ENCODE measurements at regions not wholly inside any gene's neighbourhood (a gene's known extent, or its start where the extent isn't known, plus 50 kb on each side); places are given as distances from the start of the nearest gene placed in this dataset.

GRCh38 chr18:78514910-78515670 lies 464.5 kb upstream of the SALL3 start:
- no peak for DNase-seq (ENCODE audit: low read depth in 2 of 2)
- Histone ChIP-seq H2AFZ (ENCODE audit: low read length) (no peak overlapping the region), H3K36me3 (ENCODE audit: control insufficient read depth, insufficient read depth, low read length) (no peaks in the 10 kb centered on the region), H3K9ac (ENCODE audit: insufficient read depth, low read length) (no peak overlapping the region), H4K20me1 (ENCODE audit: control insufficient read depth, extremely low read depth, insufficient read depth, low read length) (no peaks in the 10 kb centered on the region), H3K9me3 (ENCODE audit: control insufficient read depth, insufficient read depth, low read depth, low read length) (peaks cover 2% of the 10 kb centered on the region), H3K27me3 (ENCODE audit: control insufficient read depth, insufficient read depth, low read length) (no peaks in the 10 kb centered on the region), H3K4me2 (ENCODE audit: extremely low read depth, insufficient read depth, low read length) (no peak overlapping the region), H3K27ac (ENCODE audit: insufficient read depth, low read length) (no peak overlapping the region), H3K4me1 (ENCODE audit: control insufficient read depth, extremely low read depth, insufficient read depth, low read length) (no peaks in the 10 kb centered on the region), H3K4me3 (replicated peaks in 1 of 4; ENCODE audit: control extremely low read depth in 1 of 4, insufficient read depth in 1 of 4, low read depth in 3 of 4, low read length in 4 of 4) (no peak overlapping the region), H3K79me2 (ENCODE audit: control insufficient read depth, insufficient read depth, low read length) (no peaks in the 10 kb centered on the region)
- TF ChIP-seq EZH2 (IDR thresholded peaks at IDR 0.05; ENCODE audit: low read length, missing control alignments) = no peak
- TF ChIP-seq, protein P1, sequence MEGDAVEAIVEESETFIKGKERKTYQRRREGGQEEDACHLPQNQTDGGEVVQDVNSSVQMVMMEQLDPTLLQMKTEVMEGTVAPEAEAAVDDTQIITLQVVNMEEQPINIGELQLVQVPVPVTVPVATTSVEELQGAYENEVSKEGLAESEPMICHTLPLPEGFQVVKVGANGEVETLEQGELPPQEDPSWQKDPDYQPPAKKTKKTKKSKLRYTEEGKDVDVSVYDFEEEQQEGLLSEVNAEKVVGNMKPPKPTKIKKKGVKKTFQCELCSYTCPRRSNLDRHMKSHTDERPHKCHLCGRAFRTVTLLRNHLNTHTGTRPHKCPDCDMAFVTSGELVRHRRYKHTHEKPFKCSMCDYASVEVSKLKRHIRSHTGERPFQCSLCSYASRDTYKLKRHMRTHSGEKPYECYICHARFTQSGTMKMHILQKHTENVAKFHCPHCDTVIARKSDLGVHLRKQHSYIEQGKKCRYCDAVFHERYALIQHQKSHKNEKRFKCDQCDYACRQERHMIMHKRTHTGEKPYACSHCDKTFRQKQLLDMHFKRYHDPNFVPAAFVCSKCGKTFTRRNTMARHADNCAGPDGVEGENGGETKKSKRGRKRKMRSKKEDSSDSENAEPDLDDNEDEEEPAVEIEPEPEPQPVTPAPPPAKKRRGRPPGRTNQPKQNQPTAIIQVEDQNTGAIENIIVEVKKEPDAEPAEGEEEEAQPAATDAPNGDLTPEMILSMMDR (conservative IDR thresholded peaks at IDR 0.05 in 1 of 2, IDR thresholded peaks at IDR 0.05 in 1 of 2; ENCODE audit: low read depth in 1 of 2, low read length in 2 of 2) = no peak

GRCh38 chr18:78517328-78517727 lies 462.3 kb upstream of the SALL3 start:
- no peak for DNase-seq (ENCODE audit: low read depth in 2 of 2)
- peaks cover 2% of the 10 kb centered on the region for H3K9me3 ChIP-seq (ENCODE audit: control insufficient read depth, insufficient read depth, low read depth, low read length)
- H3K9ac ChIP-seq (ENCODE audit: insufficient read depth, low read length) = no peak overlapping the region
- H3K27me3 ChIP-seq (ENCODE audit: control insufficient read depth, insufficient read depth, low read length) = no peaks in the 10 kb centered on the region
- no peaks in the 10 kb centered on the region for H4K20me1 ChIP-seq (ENCODE audit: control insufficient read depth, extremely low read depth, insufficient read depth, low read length)
- H3K36me3 ChIP-seq (ENCODE audit: control insufficient read depth, insufficient read depth, low read length) = no peaks in the 10 kb centered on the region
- TF ChIP-seq, protein P1 (conservative IDR thresholded peaks at IDR 0.05 in 1 of 2, IDR thresholded peaks at IDR 0.05 in 1 of 2; ENCODE audit: low read depth in 1 of 2, low read length in 2 of 2) = no peak
- TF ChIP-seq EZH2 (IDR thresholded peaks at IDR 0.05; ENCODE audit: low read length, missing control alignments) = no peak
- no peaks in the 10 kb centered on the region for H3K79me2 ChIP-seq (ENCODE audit: control insufficient read depth, insufficient read depth, low read length)
- no peaks in the 10 kb centered on the region for H3K4me1 ChIP-seq (ENCODE audit: control insufficient read depth, extremely low read depth, insufficient read depth, low read length)
- H3K4me2 ChIP-seq (ENCODE audit: extremely low read depth, insufficient read depth, low read length) = no peak overlapping the region
- no peak overlapping the region for H2AFZ ChIP-seq (ENCODE audit: low read length)
- H3K27ac ChIP-seq (ENCODE audit: insufficient read depth, low read length) = no peak overlapping the region
- H3K4me3 ChIP-seq (replicated peaks in 1 of 4; ENCODE audit: control extremely low read depth in 1 of 4, insufficient read depth in 1 of 4, low read depth in 3 of 4, low read length in 4 of 4) = no peak overlapping the region

DNA sequence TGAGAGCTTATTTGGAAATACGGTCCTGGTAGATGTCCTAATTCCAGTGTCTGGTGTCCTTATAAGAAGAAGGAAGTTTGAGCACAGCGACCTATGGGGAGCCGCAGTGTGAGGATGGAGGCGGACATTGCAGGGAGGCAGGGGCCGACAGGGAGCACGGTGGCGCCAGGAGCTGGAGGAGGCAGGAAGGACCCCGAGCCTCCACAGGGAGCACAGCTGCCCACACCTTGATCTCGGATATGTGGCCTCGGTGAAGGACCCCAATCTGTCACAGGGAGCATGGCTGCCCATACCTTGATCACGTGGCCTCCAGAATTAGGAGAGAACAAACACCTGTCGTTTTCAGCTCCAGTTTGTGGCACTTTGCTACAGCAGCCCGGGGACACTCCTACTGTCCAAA lies 461.6 kb upstream of the SALL3 start:
- H4K20me1 ChIP-seq (ENCODE audit: control insufficient read depth, extremely low read depth, insufficient read depth, low read length) = no peaks in the 10 kb centered on the region
- no peak overlapping the region for H3K4me2 ChIP-seq (ENCODE audit: extremely low read depth, insufficient read depth, low read length)
- H3K9ac ChIP-seq (ENCODE audit: insufficient read depth, low read length) = no peak overlapping the region
- no peaks in the 10 kb centered on the region for H3K4me1 ChIP-seq (ENCODE audit: control insufficient read depth, extremely low read depth, insufficient read depth, low read length)
- peaks cover 2% of the 10 kb centered on the region for H3K9me3 ChIP-seq (ENCODE audit: control insufficient read depth, insufficient read depth, low read depth, low read length)
- DNase-seq (ENCODE audit: low read depth in 2 of 2) = no peak
- TF ChIP-seq EZH2 (IDR thresholded peaks at IDR 0.05; ENCODE audit: low read length, missing control alignments) = no peak
- H3K36me3 ChIP-seq (ENCODE audit: control insufficient read depth, insufficient read depth, low read length) = no peaks in the 10 kb centered on the region
- no peaks in the 10 kb centered on the region for H3K79me2 ChIP-seq (ENCODE audit: control insufficient read depth, insufficient read depth, low read length)
- H3K27ac ChIP-seq (ENCODE audit: insufficient read depth, low read length) = no peak overlapping the region
- H3K4me3 ChIP-seq (replicated peaks in 1 of 4; ENCODE audit: control extremely low read depth in 1 of 4, insufficient read depth in 1 of 4, low read depth in 3 of 4, low read length in 4 of 4) = no peak overlapping the region
- H2AFZ ChIP-seq (ENCODE audit: low read length) = no peak overlapping the region
- no peaks in the 10 kb centered on the region for H3K27me3 ChIP-seq (ENCODE audit: control insufficient read depth, insufficient read depth, low read length)

All from fibroblast of lung (primary cell).